ENCODE measurements at regions not wholly inside any gene's neighbourhood (a gene's known extent, or its start where the extent isn't known, plus 50 kb on each side); places are given as distances from the start of the nearest gene placed in this dataset.
"Not testable (repeated sequence)": the region's sequence is repeated elsewhere in the genome, so short reads cannot be mapped to it uniquely, and the experiment has no call there.

DNA sequence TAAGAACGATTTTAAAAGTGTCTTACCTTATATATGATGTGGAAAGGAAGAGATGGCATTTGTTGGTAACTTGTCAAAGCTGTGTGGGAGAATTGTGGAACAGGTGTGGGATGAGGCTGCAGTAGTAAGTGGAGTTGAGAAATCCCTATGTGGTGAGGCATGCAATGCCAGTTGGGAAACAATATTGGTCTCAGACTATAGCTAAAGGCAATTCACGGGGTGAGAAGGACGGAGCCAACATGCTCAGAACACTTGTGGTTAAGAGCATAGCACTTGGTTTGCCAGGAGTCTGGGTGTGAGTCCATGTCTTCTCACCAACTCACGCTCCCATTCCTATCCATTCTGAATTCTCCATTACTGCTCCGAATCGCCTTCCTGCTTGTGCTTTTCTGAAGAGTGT, 615.6 kb upstream of the ADAMTS9 start:
- DNase-seq (ENCODE audit: low read depth) = peak; percentile 2

GRCh38 chr3:65291448-65292125, 603.8 kb upstream of the ADAMTS9 start:
- no peak for DNase-seq (ENCODE audit: low read depth)

DNA sequence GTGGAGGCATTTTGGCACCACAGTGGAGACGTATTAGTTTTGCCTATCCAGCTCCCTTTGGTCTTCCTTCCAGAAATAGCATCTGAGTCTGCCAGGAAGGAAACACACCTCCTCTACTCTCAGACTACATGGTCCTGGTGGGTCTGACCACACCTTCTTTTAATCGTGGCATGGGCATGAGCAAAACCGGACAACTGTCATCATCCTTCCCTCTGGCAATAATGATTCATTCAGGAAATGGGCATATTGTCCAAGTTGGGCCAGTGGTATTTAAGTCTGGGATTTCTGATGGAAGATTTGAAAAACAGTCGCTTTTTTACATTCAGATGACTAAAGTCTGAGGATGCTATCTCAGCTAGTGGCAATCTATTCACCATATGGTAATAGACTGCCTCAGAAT, 601.0 kb upstream of the ADAMTS9 start:
- DNase-seq (ENCODE audit: low read depth) = no peak

DNA sequence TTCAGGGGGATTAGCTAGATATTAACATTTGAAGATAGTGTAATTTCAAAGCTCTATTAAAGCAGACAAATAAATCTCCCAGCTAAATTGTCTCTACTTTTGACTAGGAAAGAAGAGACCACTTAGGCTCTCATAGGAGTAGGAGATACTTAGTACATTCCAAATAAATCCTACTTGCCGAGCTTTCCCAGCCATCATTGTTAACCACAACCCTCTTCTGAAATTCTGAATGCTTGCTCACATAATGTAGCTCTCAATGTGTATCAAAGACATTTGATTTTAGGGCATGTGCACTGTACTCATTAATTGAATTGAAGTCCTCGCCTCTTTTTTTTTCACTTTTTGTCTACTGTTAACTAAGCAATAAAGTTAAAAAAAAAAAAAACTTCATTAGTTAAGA, 598.2 kb upstream of the ADAMTS9 start:
- no peak for DNase-seq (ENCODE audit: low read depth)

DNA sequence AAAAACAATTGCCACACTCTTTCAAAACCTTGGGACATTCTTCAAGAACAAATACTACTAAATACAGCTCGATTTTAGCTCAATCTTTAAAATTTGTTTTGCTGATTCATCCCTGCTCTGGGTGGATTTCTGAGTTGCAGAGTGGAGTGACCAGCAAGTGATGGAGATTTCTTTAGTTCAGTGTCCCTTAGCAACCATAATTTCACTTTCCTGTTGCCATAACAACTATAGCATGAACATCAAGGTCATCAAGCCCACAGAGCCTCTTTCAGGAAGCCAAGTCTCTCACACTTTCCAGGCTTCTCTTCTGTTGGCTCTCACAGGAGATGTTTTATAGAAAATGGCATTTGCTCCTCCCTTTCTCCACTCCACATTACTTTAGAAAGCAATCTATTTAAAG, 597.2 kb upstream of the ADAMTS9 start:
- no peak for DNase-seq (ENCODE audit: low read depth)

GRCh38 chr3:65284546-65284945, 596.7 kb upstream of the ADAMTS9 start:
- DNase-seq (ENCODE audit: low read depth) = no peak

DNA sequence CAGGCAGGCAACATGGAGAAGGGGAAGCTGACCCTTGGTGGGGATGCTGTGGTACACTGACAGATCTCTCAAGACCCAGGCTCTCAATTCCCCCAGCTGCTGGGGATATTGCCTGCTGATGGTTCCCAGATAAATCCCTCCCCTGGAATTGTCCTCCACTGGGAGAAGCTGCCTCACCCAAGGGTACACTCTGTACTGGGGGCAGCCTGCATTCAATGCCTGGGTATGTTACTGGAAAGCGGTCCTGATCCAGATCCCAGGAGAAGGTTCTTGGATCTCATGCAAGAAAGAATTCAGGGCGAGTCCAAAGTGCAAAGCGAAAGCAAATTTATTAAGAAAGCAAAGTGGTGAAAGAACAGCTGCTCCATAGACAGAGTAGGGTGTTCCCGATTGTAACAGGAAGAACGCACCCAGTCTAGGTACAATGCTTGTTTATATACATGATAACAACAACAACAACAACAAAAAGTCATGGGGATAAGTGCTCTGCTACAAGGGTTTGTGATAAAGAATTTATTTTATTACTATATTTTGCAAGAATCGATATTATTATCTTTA, 591.5 kb upstream of the ADAMTS9 start:
- DNase-seq (ENCODE audit: low read depth) = no peak

DNA sequence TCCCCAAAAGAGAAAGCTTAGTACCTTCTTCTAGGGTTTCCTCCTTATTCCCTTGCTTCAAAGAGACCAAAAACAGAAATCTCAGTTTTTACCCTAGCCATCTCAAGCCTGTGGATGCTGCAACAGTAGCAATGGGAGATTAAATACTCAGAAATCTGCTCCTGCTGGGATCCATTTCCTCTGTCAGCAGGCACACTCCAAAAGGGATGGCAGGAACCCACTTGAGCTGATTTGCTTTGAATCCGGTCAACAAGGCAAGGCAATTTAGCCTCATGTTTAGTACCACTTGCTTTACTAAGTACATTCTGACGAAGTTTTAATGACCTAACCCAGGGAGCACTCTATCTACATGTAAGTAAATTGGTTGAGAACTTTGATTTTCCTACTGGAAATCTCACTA, 590.0 kb upstream of the ADAMTS9 start:
- no peak for DNase-seq (ENCODE audit: low read depth)

DNA sequence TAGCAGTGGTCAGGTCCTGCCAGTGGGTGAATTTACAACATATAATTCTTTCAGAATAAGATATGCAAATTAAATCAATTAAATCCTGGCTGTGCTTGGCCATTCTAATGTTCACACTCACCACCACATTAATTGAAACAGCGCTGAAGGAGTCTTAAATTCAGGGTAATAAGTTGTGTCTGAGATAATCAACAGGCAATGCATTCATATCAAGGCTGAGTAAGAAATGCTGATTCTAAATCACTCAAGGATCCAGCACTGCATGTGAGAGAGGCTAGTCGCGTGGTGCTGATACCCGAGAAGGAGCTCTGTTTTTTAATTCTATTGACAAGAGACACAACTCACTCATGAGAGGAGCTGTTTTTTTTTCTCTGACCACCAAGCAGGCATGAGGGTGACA, 588.8 kb upstream of the ADAMTS9 start:
- no peak for DNase-seq (ENCODE audit: low read depth)

- DNase-seq (ENCODE audit: low read depth) = no peak
These were observed 580.6 kb upstream of the ADAMTS9 start for GRCh38 chr3:65268426-65268825.

DNA sequence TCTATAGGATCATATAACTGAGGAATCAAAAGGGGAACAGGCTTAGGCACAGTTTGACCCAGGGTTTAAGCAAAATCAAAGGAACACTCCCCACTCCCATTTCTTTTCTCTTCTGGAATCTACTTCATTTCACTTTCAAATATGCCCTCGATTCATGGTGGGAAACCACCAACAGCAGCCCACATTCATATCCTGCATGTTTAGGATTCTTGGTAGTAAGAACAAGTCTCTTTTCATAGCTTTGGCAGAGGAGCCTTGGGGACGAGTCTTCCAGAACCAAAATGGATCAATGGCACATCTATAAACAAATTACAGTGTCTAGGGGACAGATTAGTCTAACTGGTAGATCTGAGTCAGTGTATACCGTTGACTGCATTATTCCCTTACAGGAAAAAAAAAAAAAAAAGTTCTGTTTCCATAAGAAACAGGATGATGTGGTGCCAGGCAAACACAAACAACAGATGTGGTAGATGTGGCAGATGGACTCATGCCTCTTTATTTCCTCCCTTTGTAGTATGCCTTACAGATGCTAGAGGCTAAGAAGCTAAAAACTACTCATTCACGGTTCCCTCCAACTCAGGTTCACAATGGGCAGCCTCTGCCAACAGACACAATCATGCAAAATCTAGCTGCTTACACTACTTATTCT, 578.3 kb upstream of the ADAMTS9 start:
- DNase-seq (ENCODE audit: low read depth) = no peak

DNA sequence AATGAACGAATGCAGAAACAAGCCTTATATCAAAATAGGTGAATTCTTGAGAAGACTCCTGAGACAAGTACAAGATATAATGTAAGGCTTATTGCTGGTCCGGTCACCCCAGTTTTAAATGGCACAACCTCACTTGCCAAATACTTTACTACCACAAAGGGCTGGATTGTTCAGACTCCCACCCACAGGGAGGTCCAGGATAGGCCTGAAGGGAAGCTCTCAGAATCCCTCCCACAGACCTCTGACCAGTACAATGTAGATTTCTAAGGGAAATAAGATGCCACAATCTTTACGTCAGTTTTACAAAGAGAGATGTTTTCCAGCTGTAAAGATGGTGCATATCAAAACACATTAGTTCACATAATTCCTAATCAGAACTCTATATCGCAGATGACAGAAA, 577.7 kb upstream of the ADAMTS9 start:
- no peak for DNase-seq (ENCODE audit: low read depth)

DNA sequence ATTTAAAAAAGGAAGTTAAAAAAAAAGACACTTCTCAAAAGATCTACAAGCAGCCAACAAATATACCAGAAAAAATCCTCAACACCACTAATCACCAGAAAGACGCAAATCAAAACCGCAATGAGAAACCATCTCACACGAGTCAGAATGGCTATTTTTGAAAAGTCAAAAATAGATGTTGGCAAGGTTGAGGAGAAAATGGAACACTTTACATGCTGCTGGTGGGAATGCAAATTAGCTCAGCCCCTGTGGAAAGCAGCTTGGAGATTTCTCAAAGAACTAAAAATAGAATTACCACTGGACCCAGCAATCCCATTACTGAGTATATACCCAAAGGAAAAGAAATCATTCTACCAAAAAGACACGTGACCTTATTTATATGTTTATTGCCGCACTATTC, 574.7 kb upstream of the ADAMTS9 start:
- DNase-seq (ENCODE audit: low read depth) = no peak

- DNase-seq (ENCODE audit: low read depth) = no peak
These were observed 572.1 kb upstream of the ADAMTS9 start for GRCh38 chr3:65259946-65260345.

GRCh38 chr3:65252914-65253313, 565.1 kb upstream of the ADAMTS9 start:
- DNase-seq (ENCODE audit: low read depth) = not testable (repeated sequence)

DNA sequence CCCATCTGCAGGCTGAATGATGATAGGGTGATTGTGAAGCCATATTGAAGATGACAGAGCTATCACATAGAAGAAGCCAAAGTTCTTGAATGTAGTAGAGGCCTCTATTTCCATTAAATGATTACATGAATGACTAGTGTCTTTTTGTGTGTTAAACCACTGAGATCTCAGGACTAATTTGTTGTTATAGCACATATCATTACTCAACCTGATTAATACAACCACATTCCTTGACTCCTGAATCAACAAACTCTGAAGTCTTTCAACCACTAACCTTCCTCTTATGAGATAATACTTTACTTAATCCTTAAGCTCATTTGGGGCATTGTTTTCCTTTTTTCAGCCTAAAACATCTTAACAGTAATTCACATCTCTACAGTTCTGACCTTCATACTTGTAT, 564.5 kb upstream of the ADAMTS9 start:
- no peak for DNase-seq (ENCODE audit: low read depth)

- no peak for DNase-seq (ENCODE audit: low read depth)
These were observed 563.6 kb upstream of the ADAMTS9 start for GRCh38 chr3:65251375-65251774.

DNA sequence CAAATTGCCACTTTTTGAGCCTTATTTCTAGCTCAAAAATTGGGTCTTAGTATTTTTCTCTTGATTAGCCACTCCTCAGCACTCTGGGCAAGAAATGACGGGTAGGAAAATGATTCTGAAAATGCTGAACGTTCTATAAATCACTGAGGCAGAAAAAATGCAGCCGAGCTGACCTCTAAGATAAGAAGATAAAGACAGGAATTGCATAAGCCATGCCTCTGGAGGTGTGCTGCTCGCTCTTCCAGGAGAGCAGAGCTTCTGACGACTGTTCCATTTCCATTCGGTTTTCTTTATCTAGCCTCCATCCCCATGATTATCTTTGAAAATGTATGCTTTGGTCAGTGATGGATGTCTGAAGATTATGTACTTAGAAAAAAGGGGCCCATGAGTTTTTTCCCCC, 558.8 kb upstream of the ADAMTS9 start:
- DNase-seq (ENCODE audit: low read depth) = no peak

GRCh38 chr3:65245133-65246063, 557.6 kb upstream of the ADAMTS9 start:
- no peak for DNase-seq (ENCODE audit: low read depth)

DNA sequence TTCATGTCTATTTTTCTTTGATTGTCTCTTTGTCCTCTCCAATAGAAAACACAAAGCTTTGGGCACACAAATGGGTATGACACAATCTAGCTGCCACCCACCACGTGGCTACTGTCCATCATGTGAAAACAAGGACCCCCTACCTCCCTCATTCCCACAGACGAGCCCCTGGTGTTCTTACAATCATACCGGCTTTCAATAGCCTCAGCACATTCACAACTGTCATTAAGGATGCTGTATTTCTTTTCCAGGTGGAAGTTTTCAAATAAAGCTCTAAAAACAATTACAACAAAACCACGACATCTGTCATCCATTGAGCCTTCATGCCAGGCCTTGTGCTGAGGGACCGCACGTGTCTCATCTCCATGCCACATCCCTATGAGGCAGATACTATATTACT, 552.6 kb upstream of the ADAMTS9 start:
- DNase-seq (ENCODE audit: low read depth) = no peak

DNA sequence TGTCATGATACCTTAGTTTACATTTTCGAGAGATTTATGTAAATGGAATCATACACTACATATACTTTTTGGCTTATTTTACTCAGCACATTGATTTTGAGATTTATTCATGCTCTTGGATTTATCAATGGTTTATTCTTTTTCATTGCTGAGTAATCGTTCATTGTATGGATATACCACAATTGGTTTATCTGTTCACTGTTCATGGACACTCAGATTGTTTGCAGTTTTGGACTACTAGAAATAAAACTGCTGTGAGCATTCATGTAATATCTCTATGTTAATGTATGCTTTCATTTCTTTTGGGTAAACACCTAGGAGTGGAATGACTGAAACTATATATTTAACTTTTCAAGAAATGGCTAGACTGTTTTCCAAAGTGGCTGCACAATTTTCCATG, 550.9 kb upstream of the ADAMTS9 start:
- DNase-seq (ENCODE audit: low read depth) = no peak

- DNase-seq (ENCODE audit: low read depth) = no peak
These were observed 546.7 kb upstream of the ADAMTS9 start for GRCh38 chr3:65234499-65234898.

Data from M059J (cell line).